Fibroblast of the aortic adventitia (primary cell): ENCODE measurements at regions not wholly inside any gene's neighbourhood (a gene's known extent, or its start where the extent isn't known, plus 50 kb on each side); places are given as distances from the start of the nearest gene placed in this dataset.
"Not testable (repeated sequence)": the region's sequence is repeated elsewhere in the genome, so short reads cannot be mapped to it uniquely, and the experiment has no call there.

Source experiments
- DNase-seq: peaks from one replicate; pipeline ENCODE4 v3.0.0-alpha.2; 2010; ENCODE audit warnings: low read depth
- H3K4me3 ChIP-seq: 2 replicates; pipeline ENCODE4 v1.5.1; 2011; ENCODE audit warnings: low read depth, mild to moderate bottlenecking, control low read depth, low read length, moderate library complexity
- CTCF ChIP-seq: IDR thresholded peaks from 2 replicates; pipeline ENCODE4 v1.5.1; 2011; ENCODE audit warnings: mild to moderate bottlenecking, low read length, control low read depth, inconsistent platforms; ENCODE audit not compliant: insufficient read depth

GRCh38 chr9:102435427-102435826 lies 559.7 kb upstream of the CYLC2 start:
- no peak for TF ChIP-seq CTCF
- DNase-seq, result no peak
- no peak overlapping the region for H3K4me3 ChIP-seq

DNA sequence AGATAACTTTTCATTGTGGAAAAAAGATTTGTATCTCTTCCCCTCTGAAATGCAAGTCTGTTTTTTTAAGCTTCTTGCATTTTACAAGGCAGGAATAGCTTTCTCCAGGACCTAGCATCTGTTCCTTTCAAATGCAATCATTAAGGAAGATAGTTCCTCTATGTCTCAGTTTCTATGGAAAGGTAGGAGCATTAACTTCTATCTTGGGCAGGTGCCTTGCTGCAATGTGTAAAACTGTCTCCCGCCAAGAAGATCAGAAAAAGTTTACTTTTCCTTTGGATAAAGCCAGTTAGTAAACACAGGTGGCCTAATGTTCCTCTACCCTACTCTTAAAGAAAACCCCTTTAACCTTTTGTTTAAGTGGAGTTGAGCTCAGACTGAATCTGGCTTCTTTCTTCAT lies 560.6 kb upstream of the CYLC2 start:
- no peak overlapping the region for H3K4me3 ChIP-seq
- no peak for TF ChIP-seq CTCF
- no peak for DNase-seq

GRCh38 chr9:102428305-102428704 lies 566.8 kb upstream of the CYLC2 start:
- TF ChIP-seq CTCF, result no peak
- DNase-seq, result no peak
- no peak overlapping the region for H3K4me3 ChIP-seq

- not testable (repeated sequence) for DNase-seq, H3K4me3 ChIP-seq
These were observed 578.9 kb upstream of the CYLC2 start for GRCh38 chr9:102416251-102416650.

GRCh38 chr9:102405218-102405867 lies 589.8 kb upstream of the CYLC2 start:
- no peak for DNase-seq
- no peak for TF ChIP-seq CTCF
- H3K4me3 ChIP-seq, result no peak overlapping the region

- no peak for DNase-seq
- H3K4me3 ChIP-seq, result no peak overlapping the region
- TF ChIP-seq CTCF, result no peak
These were observed 591.6 kb upstream of the CYLC2 start for GRCh38 chr9:102403514-102403913.

DNA sequence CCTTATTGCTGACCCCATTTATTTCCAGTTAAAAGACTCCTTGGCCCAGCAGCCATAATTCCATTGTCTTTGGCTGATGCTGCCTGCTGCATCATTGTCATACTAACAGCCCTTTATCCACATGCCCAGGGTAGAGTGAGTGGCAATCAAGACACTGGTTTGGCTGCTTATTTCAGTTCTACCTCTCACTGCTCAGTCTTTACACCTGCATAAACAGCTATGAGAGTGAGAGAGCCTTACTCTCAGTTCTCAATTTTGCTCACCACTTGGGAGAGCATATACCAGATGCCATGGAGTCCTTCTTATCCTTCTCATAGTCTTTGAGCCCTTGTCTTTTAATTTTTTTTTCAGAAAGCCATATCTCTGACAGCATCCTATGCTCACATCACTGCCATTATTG lies 596.9 kb upstream of the CYLC2 start:
- H3K4me3 ChIP-seq, result no peak overlapping the region
- no peak for TF ChIP-seq CTCF
- DNase-seq, result no peak

GRCh38 chr9:102385620-102386019 lies 609.5 kb upstream of the CYLC2 start:
- DNase-seq, result not testable (repeated sequence)

More at GRCh38 chr9:102385620-102386019, 609.5 kb upstream of the CYLC2 start:
- H3K4me3 ChIP-seq, result not testable (repeated sequence)
